ENCODE measurements at regions not wholly inside any gene's neighbourhood (a gene's known extent, or its start where the extent isn't known, plus 50 kb on each side); places are given as distances from the start of the nearest gene placed in this dataset.

DNA sequence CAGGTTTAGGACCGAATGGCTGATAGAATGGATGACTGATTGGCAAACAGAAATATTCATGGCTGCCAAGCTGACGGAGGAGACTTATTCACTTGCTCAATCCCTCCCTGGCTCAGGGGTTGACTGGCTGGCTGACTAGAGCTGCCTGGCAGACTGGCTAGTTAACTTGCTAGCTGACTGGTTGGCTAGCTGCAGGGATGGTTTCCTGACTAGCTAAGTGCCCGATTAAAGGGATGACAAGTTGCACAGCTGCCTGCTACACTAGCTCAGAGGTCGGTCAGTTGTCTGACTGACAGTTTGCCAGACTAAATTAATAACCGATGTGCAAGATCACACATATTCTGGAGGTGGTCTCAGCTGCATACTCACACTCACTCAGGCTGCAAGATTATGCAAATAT is 1208.4 kb upstream of the CDH8 start:
- TF ChIP-seq, protein P1, sequence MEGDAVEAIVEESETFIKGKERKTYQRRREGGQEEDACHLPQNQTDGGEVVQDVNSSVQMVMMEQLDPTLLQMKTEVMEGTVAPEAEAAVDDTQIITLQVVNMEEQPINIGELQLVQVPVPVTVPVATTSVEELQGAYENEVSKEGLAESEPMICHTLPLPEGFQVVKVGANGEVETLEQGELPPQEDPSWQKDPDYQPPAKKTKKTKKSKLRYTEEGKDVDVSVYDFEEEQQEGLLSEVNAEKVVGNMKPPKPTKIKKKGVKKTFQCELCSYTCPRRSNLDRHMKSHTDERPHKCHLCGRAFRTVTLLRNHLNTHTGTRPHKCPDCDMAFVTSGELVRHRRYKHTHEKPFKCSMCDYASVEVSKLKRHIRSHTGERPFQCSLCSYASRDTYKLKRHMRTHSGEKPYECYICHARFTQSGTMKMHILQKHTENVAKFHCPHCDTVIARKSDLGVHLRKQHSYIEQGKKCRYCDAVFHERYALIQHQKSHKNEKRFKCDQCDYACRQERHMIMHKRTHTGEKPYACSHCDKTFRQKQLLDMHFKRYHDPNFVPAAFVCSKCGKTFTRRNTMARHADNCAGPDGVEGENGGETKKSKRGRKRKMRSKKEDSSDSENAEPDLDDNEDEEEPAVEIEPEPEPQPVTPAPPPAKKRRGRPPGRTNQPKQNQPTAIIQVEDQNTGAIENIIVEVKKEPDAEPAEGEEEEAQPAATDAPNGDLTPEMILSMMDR (IDR thresholded peaks at IDR 0.05), result no peak
- no peak for TF ChIP-seq POLR2A (IDR thresholded peaks at IDR 0.05)
- no peak for TF ChIP-seq EP300 (IDR thresholded peaks at IDR 0.05; ENCODE audit: low read depth)
- TF ChIP-seq POLR2AphosphoS5 (IDR thresholded peaks at IDR 0.05), result no peak

All from transverse colon (tissue), 4 donors.